ENCODE measurements at regions not wholly inside any gene's neighbourhood (a gene's known extent, or its start where the extent isn't known, plus 50 kb on each side); places are given as distances from the start of the nearest gene placed in this dataset.
A peak's percentile ranks its signal among the peaks of the same experiment; 100 is the strongest.

DNA sequence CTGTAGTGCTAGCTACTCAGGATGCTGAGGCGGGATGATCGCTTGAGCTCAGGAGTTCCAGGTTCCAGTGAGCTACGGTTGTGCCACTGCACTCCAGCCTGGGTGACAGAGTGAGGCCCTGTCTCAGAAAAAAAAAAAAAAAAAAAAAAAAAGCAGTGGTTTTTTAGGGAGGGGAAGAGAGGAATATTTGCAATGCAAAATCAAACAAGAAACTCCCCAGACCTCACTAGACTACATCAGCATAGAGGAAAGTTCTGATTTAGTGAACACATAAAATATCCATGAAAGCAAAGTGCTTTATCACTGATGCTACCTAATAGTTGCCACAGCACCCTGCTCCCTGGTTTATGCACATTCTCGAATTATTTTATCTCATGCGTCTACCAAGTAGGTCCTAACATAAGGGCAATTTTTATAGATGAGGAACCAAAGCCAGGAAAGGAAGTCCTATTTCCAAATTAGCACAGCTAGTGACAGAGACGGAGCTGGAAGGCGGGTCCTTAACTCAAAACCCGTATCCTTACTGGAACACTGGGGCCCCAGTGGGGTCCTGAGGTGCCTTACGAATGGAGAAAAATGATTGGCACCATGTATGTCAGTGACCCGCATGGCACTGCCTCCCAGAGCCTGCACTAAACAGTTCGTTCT lies 50.7 kb upstream of the GPR157 start:
- no peak for TF ChIP-seq CTCF (IDR thresholded peaks at IDR 0.05; ENCODE audit: extremely low read depth, missing control alignments)
- no peak for DNase-seq (ENCODE audit: low spot score)

- TF ChIP-seq CTCF (IDR thresholded peaks at IDR 0.05; ENCODE audit: extremely low read depth, missing control alignments), result no peak
- DNase-seq (ENCODE audit: low spot score), result no peak
Measured at GRCh38 chr1:9180111-9180819, 51.4 kb upstream of the GPR157 start.

GRCh38 chr1:9181176-9181906 lies 52.4 kb upstream of the GPR157 start:
- peak; percentile 98 for TF ChIP-seq CTCF (IDR thresholded peaks at IDR 0.05; ENCODE audit: extremely low read depth, missing control alignments)
- DNase-seq (ENCODE audit: low spot score), result peak; percentile 90

GRCh38 chr1:9181990-9182783 lies 52.4 kb upstream of the H6PD start:
- DNase-seq (ENCODE audit: low spot score), result peak; percentile 83

GRCh38 chr1:9182784-9183257 lies 51.8 kb upstream of the H6PD start:
- DNase-seq (ENCODE audit: low spot score), result peak; percentile 81
- TF ChIP-seq CTCF (IDR thresholded peaks at IDR 0.05; ENCODE audit: extremely low read depth, missing control alignments), result no peak

More at GRCh38 chr1:9181990-9182783, 52.4 kb upstream of the H6PD start:
- peak; percentile 38 for TF ChIP-seq CTCF (IDR thresholded peaks at IDR 0.05; ENCODE audit: extremely low read depth, missing control alignments)

DNA sequence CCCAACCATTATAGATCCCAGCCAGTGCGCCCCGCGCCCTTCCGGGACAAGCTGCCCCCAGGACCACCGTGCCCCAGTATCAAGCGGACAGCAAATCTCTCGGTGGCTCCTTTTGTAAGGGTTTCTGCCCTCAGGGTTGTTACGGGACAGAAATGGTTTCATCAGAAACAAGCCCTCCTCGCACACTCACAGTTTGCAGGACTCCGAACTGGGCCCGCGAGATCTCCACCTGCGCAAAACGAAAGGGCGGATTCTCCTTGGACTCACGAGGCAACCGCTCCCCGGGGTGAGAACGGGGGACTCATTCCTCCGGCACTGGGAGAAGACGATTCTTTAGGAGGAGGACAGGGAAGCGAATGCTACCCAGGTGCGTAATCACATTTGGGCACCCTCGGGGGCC lies 51.1 kb upstream of the H6PD start:
- DNase-seq (ENCODE audit: low spot score), result no peak
- TF ChIP-seq CTCF (IDR thresholded peaks at IDR 0.05; ENCODE audit: extremely low read depth, missing control alignments), result no peak

All from GM20000 (cell line).